OCI-LY3 (cell line): ENCODE measurements at regions not wholly inside any gene's neighbourhood (a gene's known extent, or its start where the extent isn't known, plus 50 kb on each side); places are given as distances from the start of the nearest gene placed in this dataset.

ENCODE experiments used
- H2AFZ ChIP-seq: fragments of 200-600, 300-600 bp; shearing (Covaris generic); 2 replicates; pipeline ENCODE4 v1.6.0; 2014; ENCODE audit warnings: antibody characterized with exemption, low read depth, low read length
- H3K27ac ChIP-seq: fragments of 200-600, 300-600 bp; sonication (generic); 2 replicates; pipeline ENCODE4 v1.5.1; 2014; ENCODE audit warnings: mild to moderate bottlenecking, low read length, moderate library complexity, mixed read lengths
- H3K27me3 ChIP-seq: fragments of 200-600, 300-600 bp; sonication (generic); 2 replicates; pipeline ENCODE4 v1.6.1; 2014; ENCODE audit warnings: low read depth, low read length, mixed read lengths
- H3K36me3 ChIP-seq: fragments of 200-600, 300-600 bp; sonication (generic); replicated peaks from 2 replicates; pipeline ENCODE3; 2014; ENCODE audit warnings: low read depth, low read length, mixed read lengths
- H3K4me1 ChIP-seq: fragments of 300-600, 200-600 bp; sonication (generic); 2 replicates; pipeline ENCODE4 v1.6.1; 2014; ENCODE audit warnings: low read length, mixed read lengths
- H3K4me2 ChIP-seq: fragments of 200-600, 300-600 bp; sonication (generic); 2 replicates; pipeline ENCODE4 v1.6.1; 2014; ENCODE audit warnings: low read length, mixed read lengths
- H3K4me3 ChIP-seq: fragments of 300-600, 200-600 bp; sonication (generic); 2 replicates; pipeline ENCODE4 v1.5.1; 2014; ENCODE audit warnings: antibody characterized with exemption, mild to moderate bottlenecking, low read length, moderate library complexity
- H3K79me2 ChIP-seq: fragments of 300-600, 200-600 bp; shearing (Covaris generic); 2 replicates; pipeline ENCODE4 v1.6.1; 2014; ENCODE audit warnings: mild to moderate bottlenecking, low read length, mixed read lengths
- H3K9ac ChIP-seq: fragments of 300-600, 200-600 bp; shearing (Covaris generic); 2 replicates; pipeline ENCODE4 v1.6.0; 2014; ENCODE audit warnings: mild to moderate bottlenecking, low read length, moderate library complexity
- H3K9me3 ChIP-seq: fragments of 200-600, 300-600 bp; shearing (Covaris generic); 2 replicates; pipeline ENCODE4 v1.6.1; 2014; ENCODE audit warnings: low read length, mixed read lengths; ENCODE audit not compliant: insufficient read depth
- H4K20me1 ChIP-seq: fragments of 200-600, 300-600 bp; sonication (generic); 2 replicates; pipeline ENCODE4 v1.6.1; 2016; ENCODE audit warnings: low read length, mixed read lengths; ENCODE audit not compliant: insufficient read depth
- EZH2phosphoT487 ChIP-seq: fragments of 200-600 bp; shearing (Covaris generic); IDR thresholded peaks from 2 replicates; pipeline ENCODE4 v1.6.1; 2018; ENCODE audit warnings: antibody characterized with exemption, mixed run types, low read depth
- TF ChIP-seq, protein P1 (sequence below): fragments of 200-600, 300-600 bp; sonication (generic); IDR thresholded peaks from 2 replicates; pipeline ENCODE4 v1.5.1; 2014; ENCODE audit warnings: antibody characterized with exemption, low read length, low read depth

DNA sequence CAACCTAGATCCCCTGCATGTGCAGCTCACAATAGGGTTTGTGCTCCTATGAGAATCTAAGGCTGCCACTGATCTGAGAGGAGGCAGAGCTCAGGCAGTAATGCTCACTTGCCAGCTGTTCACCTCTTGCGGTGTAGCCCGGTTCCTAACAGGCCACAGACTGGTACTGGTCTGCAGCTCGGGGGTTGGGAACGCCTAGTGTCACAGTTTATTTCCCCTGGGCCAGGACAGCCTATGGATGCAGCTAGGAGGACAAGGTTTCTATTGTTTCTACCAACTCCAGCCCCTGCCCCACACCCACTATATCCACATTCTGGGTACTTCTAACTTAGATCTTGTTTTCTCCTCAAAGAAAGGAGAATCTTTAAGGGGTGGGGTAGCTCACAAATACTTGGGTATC lies 58.7 kb upstream of the PRRC2C start:
- Histone ChIP-seq H3K9me3 (peaks cover 10% of the 10 kb centered on the region; the same call in 1 of the 2 replicates), H3K79me2 (no peaks in the 10 kb centered on the region), H4K20me1 (no peaks in the 10 kb centered on the region), H3K36me3 (no peaks in the 10 kb centered on the region), H3K4me1 (no peaks in the 10 kb centered on the region), H2AFZ (no peak overlapping the region), H3K9ac (no peak overlapping the region), H3K4me3 (no peak overlapping the region), H3K4me2 (no peak overlapping the region), H3K27me3 (peaks cover 9% of the 10 kb centered on the region; the same call in 1 of the 2 replicates), H3K27ac (no peak overlapping the region)
- TF ChIP-seq, protein P1, sequence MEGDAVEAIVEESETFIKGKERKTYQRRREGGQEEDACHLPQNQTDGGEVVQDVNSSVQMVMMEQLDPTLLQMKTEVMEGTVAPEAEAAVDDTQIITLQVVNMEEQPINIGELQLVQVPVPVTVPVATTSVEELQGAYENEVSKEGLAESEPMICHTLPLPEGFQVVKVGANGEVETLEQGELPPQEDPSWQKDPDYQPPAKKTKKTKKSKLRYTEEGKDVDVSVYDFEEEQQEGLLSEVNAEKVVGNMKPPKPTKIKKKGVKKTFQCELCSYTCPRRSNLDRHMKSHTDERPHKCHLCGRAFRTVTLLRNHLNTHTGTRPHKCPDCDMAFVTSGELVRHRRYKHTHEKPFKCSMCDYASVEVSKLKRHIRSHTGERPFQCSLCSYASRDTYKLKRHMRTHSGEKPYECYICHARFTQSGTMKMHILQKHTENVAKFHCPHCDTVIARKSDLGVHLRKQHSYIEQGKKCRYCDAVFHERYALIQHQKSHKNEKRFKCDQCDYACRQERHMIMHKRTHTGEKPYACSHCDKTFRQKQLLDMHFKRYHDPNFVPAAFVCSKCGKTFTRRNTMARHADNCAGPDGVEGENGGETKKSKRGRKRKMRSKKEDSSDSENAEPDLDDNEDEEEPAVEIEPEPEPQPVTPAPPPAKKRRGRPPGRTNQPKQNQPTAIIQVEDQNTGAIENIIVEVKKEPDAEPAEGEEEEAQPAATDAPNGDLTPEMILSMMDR, result no peak
- TF ChIP-seq EZH2phosphoT487, result no peak

DNA sequence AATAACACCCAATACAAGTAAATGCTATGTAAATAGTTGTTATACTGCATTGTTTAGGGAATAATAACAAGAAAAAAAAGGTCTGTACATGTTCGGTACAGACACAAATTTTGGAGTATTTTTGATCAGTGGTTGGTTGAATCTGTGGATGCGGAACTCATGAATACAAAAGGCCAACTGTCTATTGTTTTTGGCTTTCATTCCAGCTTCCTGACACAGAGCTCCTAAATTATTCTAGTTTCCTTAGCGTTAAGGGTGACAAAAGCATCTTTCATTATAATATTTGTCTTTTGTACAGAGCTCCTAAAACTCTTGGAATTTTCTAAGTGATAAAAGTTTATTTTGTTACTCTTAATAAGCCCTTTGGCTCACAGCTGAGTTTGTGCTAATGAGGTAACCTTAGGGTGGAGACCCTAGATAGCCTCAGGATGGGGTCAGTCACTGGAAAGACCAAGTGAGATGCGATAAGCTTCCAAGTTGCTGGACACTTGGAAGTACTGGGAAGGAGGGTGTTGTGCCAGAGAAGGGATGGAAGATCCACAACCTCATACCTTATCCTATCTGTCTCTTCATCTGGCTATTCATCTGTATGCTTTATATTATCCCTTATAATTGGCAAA lies 57.4 kb upstream of the PRRC2C start:
- H2AFZ ChIP-seq, result no peak overlapping the region
- H3K27ac ChIP-seq, result no peak overlapping the region
- no peaks in the 10 kb centered on the region for H4K20me1 ChIP-seq
- H3K4me2 ChIP-seq, result no peak overlapping the region
- H3K4me1 ChIP-seq, result no peaks in the 10 kb centered on the region
- no peaks in the 10 kb centered on the region for H3K36me3 ChIP-seq
- H3K9me3 ChIP-seq, result peaks cover 10% of the 10 kb centered on the region; the same call in 1 of the 2 replicates
- TF ChIP-seq, protein P1, result no peak
- no peak for TF ChIP-seq EZH2phosphoT487
- no peak overlapping the region for H3K9ac ChIP-seq
- no peak overlapping the region for H3K4me3 ChIP-seq
- H3K27me3 ChIP-seq, result peaks cover 9% of the 10 kb centered on the region; the same call in 1 of the 2 replicates
- H3K79me2 ChIP-seq, result no peaks in the 10 kb centered on the region

DNA sequence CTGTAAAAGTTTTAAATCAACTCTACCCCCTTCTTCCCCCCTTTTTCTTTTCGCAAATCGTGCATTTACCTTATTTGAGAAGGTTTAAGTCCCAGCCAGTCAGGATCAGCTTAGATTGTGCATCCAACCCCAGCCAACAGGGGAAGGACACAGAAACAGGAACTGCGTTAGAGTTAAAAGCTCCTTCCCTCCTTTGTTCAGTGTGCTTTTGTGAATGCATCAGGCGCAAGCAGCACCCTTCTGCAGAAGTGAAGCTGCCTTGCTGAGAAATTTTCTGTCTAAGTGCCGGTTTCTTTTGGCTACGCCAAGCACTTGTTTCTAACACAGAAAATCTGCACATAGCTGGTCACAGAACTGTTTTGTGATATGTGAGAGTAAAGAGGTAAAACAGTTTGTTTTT lies 56.2 kb upstream of the PRRC2C start:
- Histone ChIP-seq H3K4me1 (no peaks in the 10 kb centered on the region), H3K36me3 (no peaks in the 10 kb centered on the region), H3K79me2 (no peaks in the 10 kb centered on the region), H4K20me1 (no peaks in the 10 kb centered on the region), H3K27ac (no peak overlapping the region), H3K9me3 (peaks cover 10% of the 10 kb centered on the region; the same call in 1 of the 2 replicates), H3K9ac (no peak overlapping the region), H3K4me3 (no peak overlapping the region), H3K27me3 (0 out of 2 replicates have a peak, but pooled peaks cover 4% of the 10 kb centered on the region), H2AFZ (no peak overlapping the region), H3K4me2 (no peak overlapping the region)
- TF ChIP-seq EZH2phosphoT487, result no peak
- TF ChIP-seq, protein P1, result no peak

DNA sequence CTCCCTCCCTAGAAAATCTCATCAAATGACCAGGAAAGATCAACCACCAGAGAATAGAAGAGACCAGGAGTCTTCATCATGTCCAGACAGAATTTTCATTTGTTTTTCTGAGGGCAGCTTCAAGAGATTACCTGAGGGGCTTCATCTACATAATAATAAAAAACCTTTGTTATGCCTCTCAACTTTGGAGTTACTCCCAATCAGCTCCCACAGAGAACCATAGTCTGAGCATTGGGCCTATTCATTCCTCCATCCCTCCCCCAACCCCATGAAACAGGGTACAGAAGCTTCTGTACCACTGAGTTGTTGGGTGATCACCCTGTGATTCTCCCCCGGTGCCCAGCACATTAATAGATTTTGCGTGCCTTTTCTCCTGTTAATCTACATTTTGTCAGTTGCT lies 53.3 kb upstream of the PRRC2C start:
- H3K27me3 ChIP-seq, result no peaks in the 10 kb centered on the region
- H3K4me2 ChIP-seq, result no peak overlapping the region
- H3K4me1 ChIP-seq, result no peaks in the 10 kb centered on the region
- no peak overlapping the region for H3K4me3 ChIP-seq
- no peaks in the 10 kb centered on the region for H3K79me2 ChIP-seq
- TF ChIP-seq EZH2phosphoT487, result no peak
- TF ChIP-seq, protein P1, result no peak
- no peak overlapping the region for H2AFZ ChIP-seq
- no peaks in the 10 kb centered on the region for H3K36me3 ChIP-seq
- H3K9ac ChIP-seq, result no peak overlapping the region
- H3K27ac ChIP-seq, result no peak overlapping the region
- H4K20me1 ChIP-seq, result no peaks in the 10 kb centered on the region
- H3K9me3 ChIP-seq, result peaks cover 10% of the 10 kb centered on the region; the same call in 1 of the 2 replicates
